Kasumi-1 (cell line): ENCODE measurements at regions not wholly inside any gene's neighbourhood (a gene's known extent, or its start where the extent isn't known, plus 50 kb on each side); places are given as distances from the start of the nearest gene placed in this dataset.
"Not testable (repeated sequence)": the region's sequence is repeated elsewhere in the genome, so short reads cannot be mapped to it uniquely, and the experiment has no call there.

Experiments used
- DNase-seq, 2 experiments: peaks; one replicate each; lab custom pipeline; 2025; lab: John Stamatoyannopoulos, UW

DNA sequence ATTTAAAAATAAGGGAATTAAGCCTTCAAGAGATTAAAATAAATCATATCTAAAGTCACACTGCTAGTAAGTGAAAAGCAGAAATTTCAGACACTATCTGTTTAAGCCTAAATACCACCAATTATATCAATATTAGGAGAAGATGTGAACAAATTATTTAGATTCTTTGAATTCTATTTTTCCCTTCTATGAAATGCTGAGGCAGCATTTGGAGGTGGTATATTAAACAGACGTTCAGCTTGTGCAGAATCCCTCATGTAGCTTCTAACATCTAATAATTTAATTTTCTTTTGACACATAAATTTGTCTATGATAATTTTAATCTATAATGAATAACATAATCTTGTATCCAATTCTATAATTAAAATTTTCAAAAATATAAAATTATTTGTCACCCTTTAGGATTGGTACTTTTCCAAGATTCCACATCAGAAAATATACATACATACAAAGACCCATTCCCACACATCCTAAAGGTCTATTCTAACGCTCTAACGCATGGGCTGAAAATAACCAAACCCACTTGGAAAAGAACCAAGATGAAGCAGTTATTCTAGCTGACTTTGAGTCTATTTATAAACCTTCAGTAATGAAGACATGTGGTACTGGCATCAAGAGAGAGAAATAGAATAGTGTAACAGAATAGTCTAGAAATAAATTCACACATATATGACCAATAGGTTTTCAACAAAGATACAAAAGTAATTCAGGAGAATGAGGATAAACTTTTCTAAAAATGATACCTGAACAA is 751.8 kb downstream of the GALC start:
- no peak for DNase-seq

DNA sequence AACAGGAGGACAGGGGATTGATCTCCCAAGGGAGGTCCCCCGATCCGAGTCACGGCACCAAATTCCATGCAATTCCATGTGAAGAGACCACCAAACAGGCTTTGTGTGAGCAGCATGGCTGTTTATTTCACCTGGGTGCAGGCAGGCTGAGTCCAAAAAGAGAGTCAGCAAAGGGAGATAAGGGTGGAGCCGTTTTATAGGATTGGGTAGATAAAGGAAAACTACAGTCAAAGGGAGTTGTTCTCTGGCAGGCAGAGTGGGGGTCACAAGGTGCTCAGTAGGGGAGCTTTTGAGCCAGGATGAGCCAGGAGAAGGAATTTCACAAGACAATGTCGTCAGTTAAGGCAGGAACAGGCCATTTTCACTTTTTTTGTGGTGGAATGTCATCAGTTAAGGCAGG is 752.7 kb downstream of the GALC start:
- not testable (repeated sequence) for DNase-seq

DNA sequence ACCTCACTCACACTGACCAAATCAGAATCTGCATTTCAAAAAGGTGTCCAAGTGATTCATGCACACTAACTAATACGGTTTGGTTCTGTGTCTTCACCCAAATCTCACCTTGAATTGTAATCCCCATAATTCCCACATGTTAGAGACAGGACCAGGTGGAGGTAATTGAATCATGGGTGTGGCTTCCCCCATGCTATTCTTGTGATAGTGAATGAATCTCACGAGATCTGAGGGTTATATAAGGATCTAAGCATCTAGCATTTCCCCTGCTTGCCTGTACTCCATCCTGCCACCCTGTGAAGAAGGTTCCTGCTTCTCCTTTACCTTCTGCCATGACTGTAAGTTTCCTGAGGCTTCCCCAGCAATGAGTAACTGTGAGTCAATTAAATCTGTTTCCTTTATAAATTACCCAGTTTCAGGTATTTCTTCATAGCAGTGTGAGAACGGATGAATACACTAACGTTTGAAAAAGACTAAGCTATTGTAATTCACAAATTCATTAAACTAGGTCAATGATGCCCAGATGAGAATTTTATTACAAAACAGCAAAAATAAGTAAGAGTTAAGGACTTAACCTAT is 759.1 kb downstream of the GALC start:
- no peak for DNase-seq

DNA sequence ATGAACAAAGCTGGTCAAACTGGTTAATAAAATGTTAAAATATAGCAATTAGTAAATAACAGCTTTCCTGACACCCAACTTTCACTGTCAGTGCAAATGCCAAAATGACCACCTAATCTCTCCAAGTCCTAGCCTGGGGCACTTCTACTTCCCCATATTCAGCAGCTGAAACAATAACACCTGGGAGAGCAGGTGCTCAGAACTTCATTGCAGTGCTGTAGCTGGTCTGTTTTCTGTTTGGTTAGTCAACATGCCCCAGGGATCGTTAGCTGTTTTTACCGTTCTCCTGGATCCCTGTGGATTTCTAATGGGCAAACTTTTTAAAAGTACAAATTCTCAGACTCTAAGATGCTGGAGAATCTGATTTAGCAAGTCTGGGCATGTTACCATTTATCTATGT is 759.7 kb downstream of the GALC start:
- DNase-seq, result no peak

DNA sequence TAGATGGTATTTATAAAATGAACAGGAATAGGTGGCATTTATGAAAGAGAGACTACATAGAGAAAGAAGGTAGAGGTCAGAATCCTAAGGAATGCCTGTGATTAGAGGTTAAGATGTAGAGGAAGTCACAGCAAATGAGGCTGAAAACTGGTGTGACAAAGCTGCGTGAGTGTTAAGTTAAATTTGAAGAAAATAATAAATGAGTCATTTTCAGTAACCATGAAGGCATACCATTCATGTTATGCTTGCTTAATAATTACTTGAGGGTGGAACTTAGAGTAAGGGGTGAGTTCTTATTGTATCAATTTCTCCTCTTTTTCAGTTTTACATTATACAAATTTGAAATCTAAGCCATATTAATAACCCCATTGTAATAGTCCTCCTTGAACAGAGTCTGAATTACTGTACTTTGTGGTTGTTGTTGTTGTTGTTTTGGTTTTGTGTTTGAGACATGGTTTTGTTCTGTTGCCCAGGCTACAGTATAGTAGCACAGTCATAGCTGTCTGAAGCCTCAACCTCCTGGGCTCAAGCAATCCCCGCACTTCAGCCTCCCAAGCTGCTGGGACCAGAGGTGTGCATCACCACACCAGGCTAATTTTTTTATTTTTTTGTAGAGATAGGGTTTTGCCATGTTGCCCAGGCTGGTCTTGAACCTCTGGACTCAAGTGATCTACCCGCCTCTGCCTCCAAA is 761.5 kb downstream of the GALC start:
- no peak for DNase-seq

DNA sequence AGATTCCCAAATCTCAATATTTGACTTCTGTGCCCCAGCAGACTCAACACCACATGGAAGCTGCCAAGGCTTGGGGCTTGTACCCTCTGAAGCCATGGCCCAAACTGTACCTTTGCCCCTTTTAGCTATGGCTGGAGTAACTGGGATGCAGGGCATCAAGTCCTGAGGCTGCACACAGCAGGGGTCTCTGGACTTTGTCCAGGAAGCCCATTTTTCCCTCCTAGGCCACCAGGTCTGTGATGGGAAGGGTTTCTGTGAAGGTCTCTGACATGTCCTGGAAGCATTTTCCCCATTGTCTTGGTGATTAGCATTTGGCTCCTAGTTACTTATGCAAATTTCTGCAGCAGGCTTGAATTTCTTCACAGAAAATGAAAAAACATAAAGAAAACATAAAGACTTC is 762.3 kb downstream of the GALC start:
- no peak for DNase-seq

DNA sequence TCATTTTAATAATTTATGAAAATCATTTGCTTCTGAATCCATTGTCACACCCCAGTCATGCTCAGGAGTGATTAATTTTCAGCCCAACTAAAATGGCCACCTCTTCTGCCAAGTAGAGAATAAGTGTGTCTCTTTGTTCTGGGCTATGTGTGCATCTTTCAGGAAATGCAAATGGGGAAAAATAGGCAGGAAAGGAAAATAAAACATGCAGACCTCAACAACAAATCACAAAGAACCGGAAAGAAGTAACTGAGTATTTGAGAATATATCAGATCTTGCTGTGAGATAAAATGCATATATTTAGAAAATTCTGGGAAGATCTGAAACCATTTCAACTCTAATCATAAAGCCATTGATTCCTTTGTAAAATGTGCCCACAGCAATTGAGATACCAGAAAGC is 763.9 kb downstream of the GALC start:
- DNase-seq, result no peak

DNA sequence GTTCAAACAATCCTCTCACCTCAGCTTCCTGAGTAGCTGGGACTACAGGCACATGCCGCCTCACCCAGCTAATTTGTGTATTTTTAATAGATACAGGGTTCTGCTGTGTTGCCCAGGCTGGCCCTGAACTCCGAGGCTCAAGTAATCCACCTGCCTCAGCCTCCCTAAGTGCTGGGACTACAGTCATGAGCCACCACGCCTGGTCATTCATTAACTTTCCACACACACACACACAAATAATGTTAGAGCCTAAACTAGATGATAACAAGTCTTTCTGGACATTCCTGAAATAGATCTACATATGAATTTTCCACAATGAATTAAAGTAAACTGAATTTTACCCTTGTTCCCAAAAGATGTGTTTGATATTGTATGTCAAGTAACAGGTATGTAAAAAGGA is 776.0 kb downstream of the GALC start:
- DNase-seq, result no peak

DNA sequence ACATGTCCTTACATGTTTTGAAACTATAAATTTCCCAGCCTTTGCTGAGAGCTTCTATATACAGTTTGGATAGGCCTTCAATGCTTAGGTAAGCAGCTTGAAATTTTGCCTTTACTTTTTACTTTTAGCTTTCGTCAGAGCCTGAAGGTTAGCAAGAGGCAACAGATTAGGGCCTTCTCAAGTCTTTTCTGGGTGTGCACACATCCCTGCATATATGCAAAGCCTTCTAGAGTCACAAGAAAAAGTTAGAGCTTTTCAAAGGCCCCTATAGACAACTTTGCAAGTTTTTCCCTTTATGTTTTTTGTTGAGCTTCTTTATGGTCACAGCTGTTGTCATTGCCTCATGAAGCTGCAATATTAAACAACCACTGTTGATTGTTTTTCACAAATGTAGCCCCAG is 778.4 kb downstream of the GALC start:
- DNase-seq, result no peak

DNA sequence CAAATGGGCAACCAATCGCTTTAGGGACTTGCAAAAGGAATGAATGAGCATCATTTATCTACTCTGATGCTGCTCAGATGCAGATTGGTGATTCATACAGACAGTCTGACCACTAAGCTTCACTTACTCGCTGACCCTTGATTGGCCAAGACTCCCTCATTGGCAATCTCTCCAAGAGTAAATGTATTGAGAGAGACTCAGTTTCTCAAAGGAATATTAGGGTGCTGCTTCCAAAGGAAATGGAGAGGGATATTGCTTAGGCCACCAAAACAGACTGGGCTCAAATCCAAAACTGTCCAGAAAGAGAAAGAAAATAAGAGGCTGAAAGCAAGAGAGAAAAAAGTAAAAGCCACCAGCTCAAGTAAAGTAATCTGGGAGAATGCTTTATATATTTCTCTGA is 785.2 kb downstream of the GALC start:
- no peak for DNase-seq

DNA sequence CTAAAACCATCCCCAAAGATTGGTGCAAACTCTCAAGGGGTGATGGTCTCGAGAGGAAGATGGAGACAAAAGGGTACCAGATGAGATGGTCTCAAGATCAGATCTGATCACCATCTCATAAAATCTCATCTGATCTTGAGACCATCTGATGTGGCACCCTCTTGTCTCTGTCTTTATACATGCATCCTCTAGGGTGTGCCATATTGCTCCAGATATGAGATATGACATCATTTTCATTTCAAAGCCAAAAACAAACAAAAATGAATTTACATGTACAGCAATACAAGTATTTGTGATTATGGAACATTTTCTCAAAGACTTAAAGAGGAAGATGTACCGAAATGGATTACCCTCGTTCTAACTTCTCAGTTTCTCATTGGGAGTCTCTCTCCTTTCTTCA is 787.2 kb downstream of the GALC start:
- DNase-seq, result no peak

DNA sequence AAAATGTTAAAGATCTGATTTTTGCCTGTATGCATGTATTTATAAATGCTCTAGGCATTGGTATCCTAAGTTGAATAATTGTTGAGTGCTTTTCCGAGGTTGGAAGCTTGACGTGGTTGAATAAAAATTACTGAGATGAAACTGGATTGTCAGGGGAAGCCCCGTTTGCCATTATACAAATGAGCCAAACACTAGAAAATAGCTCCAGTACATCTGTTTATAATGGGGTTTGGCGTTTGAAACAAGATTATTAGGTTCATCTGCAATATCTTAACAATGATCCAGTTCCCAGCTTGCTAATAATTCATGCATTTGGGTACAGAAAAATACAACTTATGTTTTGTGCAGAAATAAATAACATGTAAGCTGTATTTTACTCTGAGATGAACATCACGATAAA is 789.6 kb downstream of the GALC start:
- DNase-seq, result no peak

DNA sequence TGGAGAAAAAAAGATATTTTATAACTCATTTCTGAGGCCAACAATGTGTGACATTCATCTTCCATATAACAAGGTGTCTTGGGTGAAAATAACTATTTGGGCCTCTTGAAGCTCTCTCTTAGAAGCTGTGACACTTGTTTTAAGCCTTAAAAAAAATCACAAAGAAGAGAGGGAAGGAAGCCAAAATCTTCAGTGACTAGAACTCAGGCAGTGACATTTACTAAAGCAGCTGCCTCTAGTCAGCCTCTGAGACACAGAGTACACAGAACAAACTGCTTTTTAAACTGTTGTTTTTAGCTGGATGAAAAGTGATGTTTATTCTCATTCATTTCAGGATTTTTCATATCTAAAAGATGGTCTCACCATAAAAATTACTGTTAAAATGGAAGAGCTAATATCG is 793.6 kb downstream of the GALC start:
- no peak for DNase-seq

DNA sequence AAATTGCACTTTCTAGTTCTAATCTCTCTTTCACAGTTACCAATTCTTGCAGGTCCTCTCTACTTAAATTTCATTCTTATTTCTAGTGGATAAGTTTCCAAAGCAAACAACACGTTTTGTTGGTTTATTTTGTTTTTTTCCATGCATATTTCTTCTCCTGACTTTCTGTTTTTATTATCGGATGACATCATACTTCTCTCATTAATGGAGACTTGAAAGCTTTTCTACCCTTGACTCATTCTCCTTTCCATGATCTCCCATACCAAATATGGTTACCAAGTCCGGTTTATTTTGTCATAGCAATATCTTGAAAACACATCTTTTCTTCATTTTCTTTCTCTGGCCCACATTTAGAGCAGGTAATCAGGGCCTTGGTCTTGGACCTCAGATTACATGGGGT is 796.5 kb downstream of the GALC start:
- DNase-seq, result no peak

DNA sequence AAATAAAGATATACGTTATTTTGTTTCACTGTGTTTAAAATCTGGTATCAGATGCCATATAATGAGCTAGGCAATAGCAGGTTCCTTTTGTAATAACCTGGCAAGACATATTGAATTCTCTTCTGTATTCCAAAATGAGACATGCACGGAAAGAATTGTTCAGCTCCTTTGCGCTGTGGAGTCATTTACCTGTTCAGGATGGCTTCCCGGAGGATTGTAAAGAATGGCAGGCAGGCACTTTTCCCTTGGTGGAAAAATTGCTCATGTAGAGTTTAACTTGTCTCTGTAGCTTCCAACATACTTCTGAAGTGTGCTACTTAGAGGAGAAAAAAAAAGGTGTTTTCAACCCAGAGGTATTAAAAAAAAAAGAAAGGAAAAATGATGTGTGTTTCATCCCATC is 805.2 kb downstream of the GALC start:
- no peak for DNase-seq

DNA sequence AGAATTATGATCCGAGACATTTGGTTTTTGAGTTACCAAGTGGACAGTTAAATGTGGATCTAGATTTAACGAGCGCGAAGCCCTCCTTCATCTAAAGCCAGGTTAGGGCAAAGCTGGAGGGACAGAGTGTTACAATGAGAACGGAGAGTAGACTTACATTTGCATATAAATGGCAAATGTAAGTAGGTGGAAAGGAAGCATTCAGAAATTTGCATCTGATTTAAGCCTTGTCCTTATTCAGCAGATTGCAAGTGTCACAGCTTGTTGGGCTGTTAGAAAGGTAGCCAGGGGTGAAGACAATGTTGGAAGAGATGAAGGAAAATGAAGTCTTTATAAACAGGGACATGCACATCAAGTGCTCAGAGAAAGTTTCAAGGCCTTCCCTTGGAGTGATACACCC is 806.2 kb downstream of the GALC start:
- DNase-seq, result no peak

DNA sequence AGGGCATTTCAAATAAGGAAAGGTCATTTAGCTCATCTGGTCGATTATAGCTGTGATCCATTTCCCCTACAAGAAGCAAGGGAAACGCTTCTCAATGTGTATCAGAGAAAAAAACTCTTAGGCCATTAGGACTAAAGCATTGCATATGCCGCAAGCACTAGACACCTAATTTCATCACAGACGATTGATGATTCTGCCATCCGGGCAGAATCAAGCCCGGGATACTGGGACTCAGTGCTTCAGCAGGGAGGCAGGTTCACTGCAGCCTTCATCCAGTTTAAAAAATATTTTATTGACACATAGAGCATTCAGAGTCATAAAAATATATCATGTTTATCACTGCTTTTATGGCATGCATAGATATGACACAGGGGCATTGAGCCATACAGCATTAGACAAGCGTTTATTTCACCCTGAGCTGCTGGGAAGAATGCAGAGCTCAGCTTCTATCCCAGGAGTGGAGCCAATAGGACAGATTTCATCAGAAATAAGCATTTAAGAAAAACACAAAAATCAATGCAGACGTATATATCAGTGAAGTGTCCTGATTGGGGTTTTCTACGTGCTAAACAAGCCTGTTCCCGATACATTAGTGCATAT is 806.9 kb downstream of the GALC start:
- no peak for DNase-seq

DNA sequence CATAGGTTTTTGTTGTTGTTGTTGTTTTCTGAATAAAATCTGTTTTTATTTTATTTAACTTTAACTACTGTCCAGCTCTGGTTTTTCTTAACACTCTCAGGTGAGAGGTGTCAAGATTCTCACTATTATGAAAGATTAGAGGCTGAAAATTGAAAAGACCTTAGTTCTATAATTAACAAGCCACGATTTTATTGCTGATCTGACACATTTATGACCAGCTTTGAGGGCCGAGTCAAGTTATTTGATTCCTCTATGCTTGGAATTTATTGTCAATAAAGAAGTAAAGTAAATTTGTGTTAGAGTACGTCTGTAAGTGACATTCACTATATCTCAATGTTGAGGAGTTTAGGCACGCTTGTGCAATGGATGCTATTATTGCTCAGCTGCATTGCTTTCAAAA is 808.8 kb downstream of the GALC start:
- no peak for DNase-seq

DNA sequence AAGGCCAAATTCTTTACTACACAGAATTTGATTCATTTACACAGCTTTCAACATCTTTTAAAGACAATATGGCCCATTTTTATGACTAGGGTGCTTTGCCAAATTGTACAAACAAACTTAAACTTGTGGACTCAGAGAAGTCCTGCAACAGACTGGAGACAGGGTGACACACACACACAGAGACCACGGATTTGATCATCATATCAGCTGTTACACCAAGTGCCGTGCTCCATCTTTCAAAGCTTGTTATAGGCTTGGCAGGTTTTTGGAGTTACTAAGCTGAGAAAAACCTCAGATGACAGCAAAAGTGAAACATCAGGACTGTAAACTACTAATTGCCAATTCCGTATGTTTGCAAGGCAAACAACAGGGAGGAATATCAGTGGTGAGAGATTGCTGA is 811.7 kb downstream of the GALC start:
- no peak for DNase-seq

DNA sequence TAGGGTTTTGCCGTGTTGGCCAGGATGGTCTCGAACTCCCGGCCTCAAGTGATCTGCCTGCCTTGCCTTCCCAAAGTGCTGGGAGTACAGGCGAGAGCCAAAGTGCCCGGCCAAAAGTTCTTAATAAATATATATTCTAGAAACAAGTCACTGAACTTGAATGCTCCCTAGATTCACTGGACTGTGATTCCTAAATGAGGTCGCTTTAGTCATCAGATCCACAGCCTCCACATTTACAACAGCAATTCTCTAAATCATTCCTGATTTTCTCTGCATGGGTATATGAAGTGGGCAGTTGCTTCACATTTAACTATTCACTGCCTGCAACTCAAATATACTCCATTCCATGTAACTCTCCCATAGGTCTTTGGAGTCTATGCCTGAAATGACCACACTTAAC is 813.0 kb downstream of the GALC start:
- DNase-seq, result no peak

DNA sequence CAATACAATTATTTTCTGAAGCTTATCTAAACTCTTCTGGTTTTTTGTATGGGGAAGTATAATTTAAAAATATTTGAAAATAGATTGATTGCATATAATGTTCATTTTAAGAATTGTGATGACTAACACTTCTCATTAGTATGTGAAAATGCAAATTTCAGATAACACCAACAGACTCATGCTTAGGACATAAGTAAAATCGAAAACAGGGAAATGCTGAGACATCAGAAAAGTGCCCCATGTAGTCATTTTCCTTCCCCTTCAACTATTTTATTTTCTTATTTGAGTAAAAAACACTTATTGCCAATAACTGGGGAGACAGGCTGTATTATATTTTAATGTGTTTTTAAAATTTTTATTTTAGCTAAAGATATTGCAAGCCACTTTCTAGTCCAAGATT is 814.7 kb downstream of the GALC start:
- no peak for DNase-seq

DNA sequence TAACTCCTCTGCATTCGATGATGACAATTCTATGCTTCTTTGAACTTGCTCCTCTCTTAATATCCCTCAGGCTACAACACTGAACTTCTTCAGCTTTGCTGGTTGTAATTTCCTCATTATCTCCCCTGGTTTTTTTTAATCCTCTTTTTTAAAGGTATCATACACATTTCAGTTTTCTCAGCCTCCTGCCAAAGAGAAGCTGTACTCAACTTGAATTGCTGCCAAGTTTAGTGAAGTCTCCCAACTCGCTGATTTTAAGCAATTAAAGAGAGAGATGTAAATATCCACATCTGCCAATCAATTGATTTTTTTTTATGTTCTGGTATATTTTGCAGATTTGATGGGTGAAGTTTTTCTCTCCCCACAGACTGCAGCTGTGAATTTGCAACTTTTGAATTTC is 817.8 kb downstream of the GALC start:
- DNase-seq, result no peak

DNA sequence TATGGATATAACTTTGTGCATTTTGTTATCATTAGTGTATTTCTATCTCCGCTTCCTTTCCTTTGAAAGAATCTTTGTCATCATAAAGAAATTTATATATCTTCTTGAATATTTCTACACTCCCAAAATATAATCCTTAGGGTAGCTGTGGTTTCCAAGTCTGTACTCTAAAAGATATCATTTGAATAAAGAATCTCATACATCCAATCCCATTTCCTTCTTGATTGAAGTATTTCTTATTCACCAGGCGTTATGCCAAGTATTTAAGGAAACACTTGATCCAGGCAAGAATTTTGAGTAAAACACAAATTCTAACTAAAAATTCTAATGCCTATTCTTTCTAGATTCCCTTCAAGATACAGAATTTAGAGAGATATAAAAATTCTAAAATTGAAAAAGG is 821.8 kb downstream of the GALC start:
- no peak for DNase-seq
